HL-60 (cell line): ENCODE measurements at regions not wholly inside any gene's neighbourhood (a gene's known extent, or its start where the extent isn't known, plus 50 kb on each side); places are given as distances from the start of the nearest gene placed in this dataset.

Experiments used
- DNase-seq, 2 experiments: peaks; one replicate each; pipeline ENCODE4 v3.0.0-alpha.2; 2010 to 2020; ENCODE audit warnings: low read depth in 1 of 2, low spot score in 1 of 2
- H3K27ac ChIP-seq: fragments of 250-450 bp; sonication (Bioruptor Pico); replicated peaks from 2 replicates; pipeline ENCODE4 v1.5.1; 2020; ENCODE audit warnings: mild to moderate bottlenecking, moderate library complexity
- H3K27me3 ChIP-seq: fragments of 250-450 bp; sonication (Bioruptor Pico); 2 replicates; pipeline ENCODE4 v1.5.1; 2021; ENCODE audit warnings: mild to moderate bottlenecking, moderate library complexity; ENCODE audit not compliant: insufficient read depth, poor library complexity, severe bottlenecking
- H3K4me3 ChIP-seq: replicated peaks from 2 replicates; pipeline ENCODE4 v1.5.1; 2011; ENCODE audit warnings: mild to moderate bottlenecking, control low read depth, low read length; ENCODE audit not compliant: insufficient read depth
- GABPA ChIP-seq: IDR thresholded peaks from 2 replicates; pipeline ENCODE4 v1.6.1; 2012; ENCODE audit warnings: low read depth
- POLR2AphosphoS5 ChIP-seq: IDR thresholded peaks from 2 replicates; pipeline ENCODE4 v1.6.1; 2012; ENCODE audit warnings: low read depth
- SPI1 ChIP-seq: IDR thresholded peaks from 2 replicates; pipeline ENCODE4 v1.6.1; 2012; ENCODE audit warnings: low read depth, mild to moderate bottlenecking, borderline replicate concordance
- TF ChIP-seq, protein P1 (sequence below): IDR thresholded peaks from one replicate; pipeline ENCODE4 v1.5.1; 2011; ENCODE audit warnings: low read length, control low read depth, inconsistent platforms; ENCODE audit not compliant: insufficient read depth
- TF ChIP-seq, protein P2 (sequence below): IDR thresholded peaks from 2 replicates; pipeline ENCODE4 v1.6.1; 2012; ENCODE audit warnings: low read depth; ENCODE audit not compliant: insufficient replicate concordance

DNA sequence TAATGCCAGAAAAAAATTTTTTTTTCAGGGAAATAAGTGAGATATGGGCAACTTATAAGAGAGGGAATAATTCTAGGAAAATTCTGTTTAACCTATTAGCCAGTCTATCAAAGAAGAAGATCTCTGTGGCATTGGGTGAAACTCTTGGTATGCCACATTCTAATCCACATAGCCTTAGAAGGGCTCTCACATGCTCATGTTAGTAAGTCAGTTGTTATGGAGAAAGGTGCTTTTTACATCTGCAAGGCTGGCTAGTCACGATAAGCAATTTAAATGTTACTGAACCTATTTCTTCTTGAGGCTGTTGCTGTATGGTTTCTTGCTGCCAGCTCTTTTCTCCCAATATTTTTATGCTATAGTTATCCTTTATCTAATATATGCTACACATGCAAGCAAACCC lies 89.9 kb upstream of the MAGI1 start:
- TF ChIP-seq, protein P1, sequence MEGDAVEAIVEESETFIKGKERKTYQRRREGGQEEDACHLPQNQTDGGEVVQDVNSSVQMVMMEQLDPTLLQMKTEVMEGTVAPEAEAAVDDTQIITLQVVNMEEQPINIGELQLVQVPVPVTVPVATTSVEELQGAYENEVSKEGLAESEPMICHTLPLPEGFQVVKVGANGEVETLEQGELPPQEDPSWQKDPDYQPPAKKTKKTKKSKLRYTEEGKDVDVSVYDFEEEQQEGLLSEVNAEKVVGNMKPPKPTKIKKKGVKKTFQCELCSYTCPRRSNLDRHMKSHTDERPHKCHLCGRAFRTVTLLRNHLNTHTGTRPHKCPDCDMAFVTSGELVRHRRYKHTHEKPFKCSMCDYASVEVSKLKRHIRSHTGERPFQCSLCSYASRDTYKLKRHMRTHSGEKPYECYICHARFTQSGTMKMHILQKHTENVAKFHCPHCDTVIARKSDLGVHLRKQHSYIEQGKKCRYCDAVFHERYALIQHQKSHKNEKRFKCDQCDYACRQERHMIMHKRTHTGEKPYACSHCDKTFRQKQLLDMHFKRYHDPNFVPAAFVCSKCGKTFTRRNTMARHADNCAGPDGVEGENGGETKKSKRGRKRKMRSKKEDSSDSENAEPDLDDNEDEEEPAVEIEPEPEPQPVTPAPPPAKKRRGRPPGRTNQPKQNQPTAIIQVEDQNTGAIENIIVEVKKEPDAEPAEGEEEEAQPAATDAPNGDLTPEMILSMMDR = no peak
- TF ChIP-seq, protein P2, sequence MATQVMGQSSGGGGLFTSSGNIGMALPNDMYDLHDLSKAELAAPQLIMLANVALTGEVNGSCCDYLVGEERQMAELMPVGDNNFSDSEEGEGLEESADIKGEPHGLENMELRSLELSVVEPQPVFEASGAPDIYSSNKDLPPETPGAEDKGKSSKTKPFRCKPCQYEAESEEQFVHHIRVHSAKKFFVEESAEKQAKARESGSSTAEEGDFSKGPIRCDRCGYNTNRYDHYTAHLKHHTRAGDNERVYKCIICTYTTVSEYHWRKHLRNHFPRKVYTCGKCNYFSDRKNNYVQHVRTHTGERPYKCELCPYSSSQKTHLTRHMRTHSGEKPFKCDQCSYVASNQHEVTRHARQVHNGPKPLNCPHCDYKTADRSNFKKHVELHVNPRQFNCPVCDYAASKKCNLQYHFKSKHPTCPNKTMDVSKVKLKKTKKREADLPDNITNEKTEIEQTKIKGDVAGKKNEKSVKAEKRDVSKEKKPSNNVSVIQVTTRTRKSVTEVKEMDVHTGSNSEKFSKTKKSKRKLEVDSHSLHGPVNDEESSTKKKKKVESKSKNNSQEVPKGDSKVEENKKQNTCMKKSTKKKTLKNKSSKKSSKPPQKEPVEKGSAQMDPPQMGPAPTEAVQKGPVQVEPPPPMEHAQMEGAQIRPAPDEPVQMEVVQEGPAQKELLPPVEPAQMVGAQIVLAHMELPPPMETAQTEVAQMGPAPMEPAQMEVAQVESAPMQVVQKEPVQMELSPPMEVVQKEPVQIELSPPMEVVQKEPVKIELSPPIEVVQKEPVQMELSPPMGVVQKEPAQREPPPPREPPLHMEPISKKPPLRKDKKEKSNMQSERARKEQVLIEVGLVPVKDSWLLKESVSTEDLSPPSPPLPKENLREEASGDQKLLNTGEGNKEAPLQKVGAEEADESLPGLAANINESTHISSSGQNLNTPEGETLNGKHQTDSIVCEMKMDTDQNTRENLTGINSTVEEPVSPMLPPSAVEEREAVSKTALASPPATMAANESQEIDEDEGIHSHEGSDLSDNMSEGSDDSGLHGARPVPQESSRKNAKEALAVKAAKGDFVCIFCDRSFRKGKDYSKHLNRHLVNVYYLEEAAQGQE = no peak
- TF ChIP-seq SPI1 (no peak), GABPA (no peak), POLR2AphosphoS5 (no peak)
- no peak for DNase-seq
- Histone ChIP-seq H3K4me3 (no peak overlapping the region), H3K27ac (no peak overlapping the region), H3K27me3 (no peaks in the 10 kb centered on the region)

DNA sequence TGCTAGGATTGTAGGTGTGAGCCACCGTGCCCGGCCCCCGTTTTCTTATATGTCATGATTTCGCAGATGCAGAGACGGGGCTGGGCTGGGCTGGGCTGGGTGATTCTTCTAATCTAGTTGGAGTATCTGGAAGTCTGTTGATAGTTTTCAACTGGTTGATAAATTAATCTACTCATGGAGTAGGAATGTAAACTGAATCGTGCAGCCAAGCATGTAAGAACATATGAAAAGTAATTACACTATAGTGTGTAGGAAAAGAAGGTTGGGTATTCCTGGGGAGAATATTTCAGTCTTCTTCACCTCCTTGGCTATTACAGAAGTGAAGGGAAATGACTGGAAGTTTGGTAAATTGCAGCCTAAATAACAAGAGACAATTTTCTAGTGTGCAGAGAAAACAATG lies 82.6 kb upstream of the MAGI1 start:
- H3K27me3 ChIP-seq = no peaks in the 10 kb centered on the region
- TF ChIP-seq, protein P2 = no peak
- TF ChIP-seq, protein P1 = no peak
- TF ChIP-seq POLR2AphosphoS5 (no peak), SPI1 (no peak), GABPA (no peak)
- no peak overlapping the region for H3K4me3 ChIP-seq
- DNase-seq = no peak
- no peak overlapping the region for H3K27ac ChIP-seq

DNA sequence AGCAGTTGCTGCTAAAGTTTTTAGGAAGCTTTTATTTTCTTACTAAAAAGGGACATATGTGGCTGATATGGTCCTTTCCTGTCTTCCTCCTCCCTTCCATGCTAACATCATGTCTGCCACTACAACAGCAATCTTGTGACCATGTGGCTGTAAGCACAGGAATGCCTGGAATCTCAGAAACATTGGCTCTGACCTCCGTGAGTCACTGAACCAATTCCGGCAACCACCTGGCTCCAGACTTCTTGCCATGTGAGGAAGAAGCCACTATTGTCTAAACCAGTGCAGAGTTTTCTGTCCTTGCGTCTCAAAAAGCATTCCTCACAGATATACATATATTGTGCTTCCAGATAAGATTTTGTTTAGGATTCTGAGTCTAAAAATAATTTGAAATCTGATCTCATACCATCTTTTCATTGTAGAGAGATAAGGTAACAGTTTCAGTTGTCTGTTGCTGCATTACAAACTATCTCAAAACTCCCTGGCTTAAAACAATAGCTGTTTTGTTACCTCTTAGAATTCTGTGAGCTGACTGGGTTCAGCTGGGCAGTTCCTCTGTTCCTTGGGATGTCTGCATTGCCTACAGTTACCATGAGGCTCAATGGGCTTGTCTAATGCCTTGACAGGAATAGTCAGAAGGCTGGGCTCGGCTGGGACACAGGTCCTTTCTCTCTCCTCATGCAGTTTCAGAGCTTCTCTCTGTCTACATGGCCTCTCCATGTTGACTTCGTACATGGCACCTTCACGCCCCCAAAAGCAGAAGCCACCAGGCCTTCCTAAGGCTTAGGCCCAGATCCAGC lies 77.3 kb upstream of the MAGI1 start:
- DNase-seq = no peak
- no peak for TF ChIP-seq SPI1
- no peak for TF ChIP-seq GABPA
- TF ChIP-seq, protein P1 = no peak
- TF ChIP-seq POLR2AphosphoS5 = no peak
- TF ChIP-seq, protein P2 = no peak
- Histone ChIP-seq H3K4me3 (no peak overlapping the region), H3K27ac (no peak overlapping the region), H3K27me3 (no peaks in the 10 kb centered on the region)
